ENCODE measurements at regions not wholly inside any gene's neighbourhood (a gene's known extent, or its start where the extent isn't known, plus 50 kb on each side); places are given as distances from the start of the nearest gene placed in this dataset.
"Not testable (repeated sequence)": the region's sequence is repeated elsewhere in the genome, so short reads cannot be mapped to it uniquely, and the experiment has no call there.

GRCh38 chr11:98007072-98007471 is 1013.7 kb upstream of the CNTN5 start:
- no peak for DNase-seq (ENCODE audit: low read depth in 2 of 2)

- DNase-seq (ENCODE audit: low read depth in 2 of 2): no peak
These were observed 993.1 kb upstream of the CNTN5 start for GRCh38 chr11:98027652-98028051.

GRCh38 chr11:98029832-98030231 is 990.9 kb upstream of the CNTN5 start:
- no peak for DNase-seq (ENCODE audit: low read depth in 2 of 2)

GRCh38 chr11:98036810-98037209 is 983.9 kb upstream of the CNTN5 start:
- DNase-seq (ENCODE audit: low read depth in 2 of 2): no peak

GRCh38 chr11:98040061-98040808 is 980.5 kb upstream of the CNTN5 start:
- DNase-seq (ENCODE audit: low read depth in 2 of 2): no peak

- DNase-seq (ENCODE audit: low read depth in 2 of 2): no peak
These were observed 973.1 kb upstream of the CNTN5 start for GRCh38 chr11:98047647-98048046.

- no peak for DNase-seq (ENCODE audit: low read depth in 2 of 2)
These were observed 966.9 kb upstream of the CNTN5 start for GRCh38 chr11:98053851-98054250.

- no peak for DNase-seq (ENCODE audit: low read depth in 2 of 2)
These were observed 963.8 kb upstream of the CNTN5 start for GRCh38 chr11:98056945-98057344.

GRCh38 chr11:98059488-98059887 is 961.3 kb upstream of the CNTN5 start:
- no peak for DNase-seq (ENCODE audit: low read depth in 2 of 2)

GRCh38 chr11:98060759-98061158 is 960.0 kb upstream of the CNTN5 start:
- no peak for DNase-seq (ENCODE audit: low read depth in 2 of 2)

GRCh38 chr11:98061858-98062257 is 958.9 kb upstream of the CNTN5 start:
- DNase-seq (ENCODE audit: low read depth in 2 of 2): no peak

GRCh38 chr11:98062714-98063113 is 958.0 kb upstream of the CNTN5 start:
- no peak for DNase-seq (ENCODE audit: low read depth in 2 of 2)

GRCh38 chr11:98068251-98068650 is 952.5 kb upstream of the CNTN5 start:
- no peak for DNase-seq (ENCODE audit: low read depth in 2 of 2)

GRCh38 chr11:98069147-98069546 is 951.6 kb upstream of the CNTN5 start:
- not testable (repeated sequence) for DNase-seq (ENCODE audit: low read depth in 2 of 2)

GRCh38 chr11:98069861-98070260 is 950.9 kb upstream of the CNTN5 start:
- no peak for DNase-seq (ENCODE audit: low read depth in 2 of 2)

GRCh38 chr11:98090861-98091505 is 929.8 kb upstream of the CNTN5 start:
- no peak for DNase-seq (ENCODE audit: low read depth in 2 of 2)

- no peak for DNase-seq (ENCODE audit: low read depth in 2 of 2)
These were observed 921.4 kb upstream of the CNTN5 start for GRCh38 chr11:98099371-98099770.

GRCh38 chr11:98100689-98101088 is 920.1 kb upstream of the CNTN5 start:
- no peak for DNase-seq (ENCODE audit: low read depth in 2 of 2)

- DNase-seq (ENCODE audit: low read depth in 2 of 2): no peak
These were observed 919.4 kb upstream of the CNTN5 start for GRCh38 chr11:98101329-98101728.

- no peak for DNase-seq (ENCODE audit: low read depth in 2 of 2)
These were observed 916.5 kb upstream of the CNTN5 start for GRCh38 chr11:98104249-98104648.

- DNase-seq (ENCODE audit: low read depth in 2 of 2): no peak
These were observed 913.0 kb upstream of the CNTN5 start for GRCh38 chr11:98107736-98108135.

- DNase-seq (ENCODE audit: low read depth in 2 of 2): no peak
These were observed 910.7 kb upstream of the CNTN5 start for GRCh38 chr11:98110030-98110429.

- no peak for DNase-seq (ENCODE audit: low read depth in 2 of 2)
These were observed 904.9 kb upstream of the CNTN5 start for GRCh38 chr11:98115873-98116272.
